ENCODE measurements at regions not wholly inside any gene's neighbourhood (a gene's known extent, or its start where the extent isn't known, plus 50 kb on each side); places are given as distances from the start of the nearest gene placed in this dataset.

DNA sequence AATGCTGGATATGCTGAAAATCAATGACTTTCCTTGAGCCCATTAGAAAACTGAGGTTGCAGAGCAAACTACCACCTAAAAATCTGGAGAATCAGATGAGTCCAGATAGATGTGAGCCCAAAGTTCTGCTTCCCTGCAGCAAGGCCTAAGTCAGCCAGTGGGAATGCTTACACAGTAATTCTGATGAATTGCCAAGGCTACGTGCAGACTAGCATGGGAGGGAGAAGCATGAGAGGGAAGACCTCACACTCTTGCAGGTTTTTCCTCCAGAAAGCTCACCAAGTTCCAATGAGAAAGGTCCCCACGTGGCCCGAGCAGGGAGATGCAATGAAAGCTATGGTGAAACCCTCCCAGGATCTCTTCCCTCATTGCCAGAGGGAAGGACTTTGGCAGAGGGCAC lies 104.8 kb upstream of the SIRPA start:
- no peak for DNase-seq (ENCODE audit: low read depth)

DNA sequence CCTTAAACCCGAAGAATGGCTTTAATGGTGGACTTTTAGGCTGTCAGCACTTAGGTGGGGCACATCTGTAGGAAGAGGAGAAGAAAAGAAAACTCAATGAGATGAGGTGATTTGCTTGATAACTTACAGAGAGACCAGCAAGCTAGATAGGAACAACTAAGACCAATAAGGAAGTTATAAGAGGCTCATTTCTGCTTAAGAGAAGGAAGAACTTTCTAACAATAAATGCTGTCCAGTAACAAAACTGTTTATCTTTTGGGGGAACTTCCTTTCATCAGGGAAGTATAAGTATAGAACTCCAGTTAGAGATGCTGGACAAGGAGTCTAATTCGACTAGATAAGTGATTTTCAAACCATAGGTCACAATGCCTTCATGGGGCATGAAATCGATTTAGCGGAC lies 107.2 kb upstream of the SIRPA start:
- no peak for DNase-seq (ENCODE audit: low read depth)

DNA sequence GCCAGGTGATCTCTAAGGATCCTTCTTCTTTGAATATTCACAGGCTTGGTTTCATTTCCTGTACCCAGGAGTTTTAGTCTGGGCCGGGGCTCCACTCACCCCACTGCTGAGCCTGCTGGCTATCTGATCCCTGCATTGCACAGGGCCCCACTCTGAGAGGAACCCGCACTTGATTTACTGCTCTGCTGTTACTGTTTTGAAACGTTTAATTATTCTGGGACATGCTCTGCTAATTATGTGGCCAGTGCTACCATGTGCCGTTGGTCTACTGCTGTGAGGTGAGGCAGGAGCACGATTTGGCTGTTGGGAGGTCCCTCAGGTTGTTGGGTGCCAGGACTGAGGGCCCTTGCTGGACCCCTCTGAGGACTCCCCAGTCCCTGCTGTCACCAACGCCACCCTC lies 108.7 kb upstream of the SIRPA start:
- no peak for DNase-seq (ENCODE audit: low read depth)

DNA sequence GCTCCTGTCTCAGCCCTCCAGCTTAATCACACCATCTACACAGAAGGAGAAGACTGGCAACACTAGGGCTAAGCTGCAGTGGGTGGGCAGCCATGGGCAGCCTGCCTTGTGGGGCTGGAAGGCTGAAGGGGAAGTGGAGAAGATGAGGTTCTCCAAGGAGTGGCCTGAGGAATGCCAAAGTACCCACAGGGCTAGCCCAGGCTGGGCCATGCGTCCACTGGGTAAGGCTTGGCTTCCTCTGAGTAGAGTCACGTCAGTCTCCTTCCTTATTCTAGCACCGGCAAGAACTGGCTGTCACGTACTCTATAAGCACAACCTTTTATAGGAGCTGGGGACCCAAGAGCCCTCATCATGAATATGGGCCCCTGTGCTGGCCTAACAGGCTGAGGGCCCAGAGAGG lies 110.6 kb upstream of the SIRPA start:
- no peak for DNase-seq (ENCODE audit: low read depth)

DNA sequence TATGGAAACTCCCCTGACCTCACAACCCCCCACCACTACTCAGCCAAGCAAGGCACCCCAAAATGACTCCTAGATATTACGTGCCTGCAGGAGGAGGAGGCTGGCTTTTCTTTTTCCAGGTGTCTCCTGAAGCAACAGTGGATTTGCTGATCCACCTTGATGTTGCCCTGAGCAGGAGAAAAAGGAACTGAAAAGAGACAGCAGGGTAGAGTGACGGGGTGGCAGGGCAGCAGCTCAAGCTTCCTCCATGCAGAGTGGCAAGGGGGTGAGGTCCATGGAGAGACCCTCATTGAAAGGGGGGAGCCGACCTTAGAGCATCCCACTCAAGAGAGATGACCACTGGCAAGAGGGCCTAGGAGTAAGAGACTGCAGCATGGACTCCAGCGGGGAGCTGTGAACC lies 112.0 kb upstream of the SIRPA start:
- DNase-seq (ENCODE audit: low read depth) = no peak

DNA sequence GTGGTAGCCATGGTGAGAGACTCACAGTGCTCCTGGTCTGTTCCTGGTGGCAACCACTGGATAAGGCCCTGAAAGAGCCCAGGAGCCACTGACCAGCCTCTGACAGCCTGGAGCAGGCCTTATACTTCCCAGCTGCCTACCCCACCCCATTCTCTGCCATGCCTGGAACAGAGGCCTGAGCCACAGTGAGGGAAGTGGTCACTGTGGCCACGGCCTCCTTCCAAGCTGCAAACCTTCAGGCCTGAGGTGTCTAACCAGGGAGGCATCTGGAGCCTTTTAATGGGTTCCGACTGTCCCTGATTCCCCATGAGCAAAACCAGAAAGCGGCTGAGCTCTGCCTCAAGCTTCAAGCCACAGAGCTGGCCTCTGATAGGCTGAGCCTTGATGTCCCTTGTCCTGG lies 113.0 kb upstream of the SIRPA start:
- DNase-seq (ENCODE audit: low read depth) = no peak

DNA sequence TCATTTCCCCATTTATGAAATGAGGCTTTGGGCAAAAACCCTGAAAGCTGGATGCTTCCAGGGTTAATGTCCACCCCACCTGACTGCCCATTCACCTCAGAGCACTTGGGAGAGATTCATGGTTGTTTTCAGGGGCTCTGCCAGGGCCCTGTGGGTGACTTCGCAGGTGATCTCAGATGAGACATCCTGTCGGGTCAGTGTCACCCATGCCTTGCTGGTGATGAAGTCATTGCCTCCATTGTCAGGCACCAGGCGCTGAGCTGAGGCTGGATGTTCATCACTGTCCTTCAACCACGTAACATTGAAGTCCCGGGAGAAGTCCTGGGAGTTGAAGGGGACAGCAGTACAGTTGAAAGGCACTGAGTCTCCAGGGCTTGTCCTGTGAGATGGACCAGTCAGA lies 115.6 kb upstream of the SIRPA start:
- no peak for DNase-seq (ENCODE audit: low read depth)

DNA sequence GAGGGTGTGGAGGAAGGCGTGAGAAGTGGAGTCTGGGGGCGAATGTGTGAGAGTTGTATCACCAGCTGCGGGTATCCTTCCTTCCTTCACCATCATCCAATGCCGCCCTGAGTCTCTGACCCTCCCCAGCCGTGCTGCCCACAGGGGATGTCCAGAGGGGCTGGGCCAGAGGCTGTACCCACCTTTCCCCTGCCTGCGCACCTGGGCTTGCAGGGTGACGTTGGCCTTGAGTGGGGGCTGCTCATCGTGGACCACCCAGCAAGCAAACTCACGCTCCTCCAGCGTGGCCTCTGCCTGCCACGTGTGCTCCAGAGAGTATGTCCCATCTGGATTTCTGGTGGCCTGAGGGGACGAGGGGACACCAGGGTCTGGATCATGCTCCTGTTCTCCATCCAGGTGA lies 116.9 kb upstream of the SIRPA start:
- no peak for DNase-seq (ENCODE audit: low read depth)

DNA sequence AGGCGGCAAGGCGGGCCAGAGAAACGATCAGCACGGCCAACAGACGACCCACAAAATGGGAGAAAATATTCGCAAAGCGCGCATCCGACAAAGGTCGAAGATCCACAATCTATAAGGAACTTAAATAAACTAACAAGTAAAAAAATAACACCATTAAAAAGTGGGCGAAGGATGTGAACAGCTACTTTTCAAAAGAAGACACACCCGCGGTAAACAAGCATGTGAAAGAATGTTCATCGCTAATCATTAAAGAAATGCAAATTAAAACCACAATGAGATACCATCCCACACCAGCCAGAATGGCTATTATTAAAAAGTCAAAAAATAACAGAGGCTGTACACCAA lies 117.8 kb upstream of the SIRPA start:
- no peak for DNase-seq (ENCODE audit: low read depth)

DNA sequence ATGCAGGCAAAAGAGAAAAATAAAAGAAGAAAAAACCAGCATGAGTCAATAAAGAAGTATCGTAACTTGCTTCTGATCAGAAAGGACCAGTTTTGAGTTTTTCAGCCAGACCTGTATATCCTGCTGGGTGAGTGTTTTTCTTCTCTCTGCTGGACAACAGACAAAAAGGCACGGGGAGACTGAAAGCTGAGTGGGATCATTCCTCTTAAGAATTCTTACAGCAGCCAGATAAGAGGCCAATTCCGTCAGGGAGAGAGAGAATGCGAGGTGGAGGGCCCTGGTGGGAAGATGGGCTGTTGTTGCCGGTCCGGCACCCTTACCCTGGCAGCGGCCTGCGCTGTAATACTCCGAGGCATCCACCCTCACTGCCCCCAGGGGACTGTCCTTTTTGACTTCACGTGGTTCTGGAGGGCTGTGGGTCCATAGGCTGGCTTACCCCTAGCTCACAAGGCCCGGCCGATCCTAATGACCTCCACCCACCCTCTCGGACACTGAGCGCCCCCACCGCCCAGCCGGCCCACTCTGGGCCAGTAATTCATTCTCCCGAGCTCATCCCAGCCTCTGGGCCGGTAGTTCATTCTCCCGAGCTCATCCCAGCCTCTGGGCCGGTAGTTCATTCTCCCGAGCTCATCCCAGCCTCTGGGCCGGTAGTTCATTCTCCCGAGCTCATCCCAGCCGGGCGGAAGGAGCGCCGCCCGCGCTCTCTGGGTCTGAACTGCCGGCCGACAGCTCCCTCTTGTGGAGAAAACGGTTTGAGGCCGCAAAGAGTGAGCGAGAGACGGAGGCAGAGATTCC lies 118.3 kb upstream of the SIRPA start:
- peak; percentile 88 for DNase-seq (ENCODE audit: low read depth)

DNA sequence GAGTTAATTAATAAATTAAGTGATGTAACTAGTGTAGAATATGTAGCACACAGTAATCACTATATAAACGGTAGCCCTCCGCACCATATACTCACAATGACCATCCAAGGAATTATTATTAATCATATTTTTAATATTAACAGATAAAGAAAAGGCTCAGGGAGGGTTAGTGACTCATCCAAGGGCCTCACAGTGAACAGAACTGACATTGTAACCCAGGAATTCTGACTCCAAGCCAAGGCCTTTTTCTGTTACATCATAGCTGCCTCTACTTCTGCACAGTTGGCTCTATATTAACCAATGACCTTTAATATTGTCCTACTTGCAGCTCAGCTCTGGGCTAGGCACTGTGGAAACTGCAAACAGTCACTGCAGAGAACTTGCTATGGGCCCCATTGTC lies 117.5 kb upstream of the SIRPG start:
- no peak for DNase-seq (ENCODE audit: low read depth)

DNA sequence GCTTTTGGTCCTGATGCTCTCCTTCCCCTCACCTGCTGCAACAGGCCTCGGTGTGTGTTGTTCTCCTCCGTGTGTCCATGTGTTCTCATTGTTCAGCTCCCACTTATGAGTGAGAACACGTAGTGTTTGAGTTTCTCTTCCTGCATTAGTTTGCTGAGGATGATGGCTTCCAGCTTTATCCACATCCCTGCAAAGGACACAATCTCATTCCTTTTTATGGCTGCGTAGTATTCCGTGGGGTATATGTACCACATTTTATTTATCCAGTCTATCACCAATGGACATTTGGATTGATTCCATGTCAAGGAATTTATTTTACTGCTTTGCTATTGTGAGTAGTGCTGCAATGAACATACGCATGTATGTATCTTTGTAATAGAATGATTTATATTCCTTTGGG lies 116.9 kb upstream of the SIRPG start:
- DNase-seq (ENCODE audit: low read depth) = no peak

DNA sequence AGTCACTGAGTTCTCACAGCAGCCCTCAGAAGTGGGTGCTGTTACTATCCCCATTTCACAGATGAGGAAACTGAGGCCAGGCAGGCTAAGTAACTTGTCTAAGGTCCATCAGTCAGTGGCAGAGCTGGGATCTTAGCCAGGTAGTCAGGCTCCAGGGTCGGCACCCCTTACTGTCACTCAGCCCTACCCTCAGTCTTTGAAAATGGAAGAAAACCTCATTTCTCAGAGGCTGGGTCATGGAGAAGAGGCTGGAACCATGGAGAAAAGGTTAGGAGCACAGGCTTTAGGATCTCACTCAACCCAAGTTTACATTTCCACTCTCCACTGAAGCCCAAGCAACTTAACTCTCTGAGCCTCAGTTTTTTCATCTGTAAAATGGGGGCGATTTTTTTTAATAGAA lies 116.2 kb upstream of the SIRPG start:
- no peak for DNase-seq (ENCODE audit: low read depth)

DNA sequence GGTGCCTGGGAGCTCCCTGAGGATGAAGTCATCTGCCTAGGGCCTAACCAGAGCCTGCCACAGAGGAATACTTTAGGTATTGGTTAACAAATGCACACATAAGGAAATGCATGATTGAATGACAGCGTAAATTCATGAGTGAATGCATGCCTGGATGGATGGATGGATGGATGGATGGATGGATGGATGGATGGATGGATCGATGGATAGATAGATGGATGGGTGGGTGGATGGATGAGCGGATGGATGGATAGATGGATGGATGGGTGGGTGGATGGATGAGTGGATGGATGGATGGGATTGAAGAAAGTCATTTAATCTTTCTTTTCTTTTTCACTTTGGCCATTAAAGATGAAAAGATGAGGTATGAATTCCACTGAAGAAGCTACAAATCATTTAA lies 111.9 kb upstream of the SIRPG start:
- no peak for DNase-seq (ENCODE audit: low read depth)

DNA sequence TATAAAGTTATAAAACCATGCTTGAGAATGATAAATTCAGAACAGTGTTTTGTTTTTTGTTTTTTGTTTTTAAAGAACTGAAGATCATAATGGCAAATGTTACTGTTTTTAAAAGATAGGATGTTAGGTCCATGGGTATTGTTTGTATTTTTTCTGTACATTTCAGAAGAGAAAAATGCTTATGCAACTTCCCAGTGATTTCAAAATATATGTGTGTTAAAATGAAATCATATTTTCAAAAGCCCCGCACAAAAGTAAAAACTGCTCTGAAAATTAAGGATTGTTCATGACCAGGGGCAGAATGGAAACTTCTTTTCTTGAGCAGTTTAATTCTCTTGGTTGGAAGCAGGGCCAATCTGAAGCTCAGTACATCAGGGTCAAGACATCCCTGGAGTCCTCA lies 109.2 kb upstream of the SIRPG start:
- DNase-seq (ENCODE audit: low read depth) = no peak

DNA sequence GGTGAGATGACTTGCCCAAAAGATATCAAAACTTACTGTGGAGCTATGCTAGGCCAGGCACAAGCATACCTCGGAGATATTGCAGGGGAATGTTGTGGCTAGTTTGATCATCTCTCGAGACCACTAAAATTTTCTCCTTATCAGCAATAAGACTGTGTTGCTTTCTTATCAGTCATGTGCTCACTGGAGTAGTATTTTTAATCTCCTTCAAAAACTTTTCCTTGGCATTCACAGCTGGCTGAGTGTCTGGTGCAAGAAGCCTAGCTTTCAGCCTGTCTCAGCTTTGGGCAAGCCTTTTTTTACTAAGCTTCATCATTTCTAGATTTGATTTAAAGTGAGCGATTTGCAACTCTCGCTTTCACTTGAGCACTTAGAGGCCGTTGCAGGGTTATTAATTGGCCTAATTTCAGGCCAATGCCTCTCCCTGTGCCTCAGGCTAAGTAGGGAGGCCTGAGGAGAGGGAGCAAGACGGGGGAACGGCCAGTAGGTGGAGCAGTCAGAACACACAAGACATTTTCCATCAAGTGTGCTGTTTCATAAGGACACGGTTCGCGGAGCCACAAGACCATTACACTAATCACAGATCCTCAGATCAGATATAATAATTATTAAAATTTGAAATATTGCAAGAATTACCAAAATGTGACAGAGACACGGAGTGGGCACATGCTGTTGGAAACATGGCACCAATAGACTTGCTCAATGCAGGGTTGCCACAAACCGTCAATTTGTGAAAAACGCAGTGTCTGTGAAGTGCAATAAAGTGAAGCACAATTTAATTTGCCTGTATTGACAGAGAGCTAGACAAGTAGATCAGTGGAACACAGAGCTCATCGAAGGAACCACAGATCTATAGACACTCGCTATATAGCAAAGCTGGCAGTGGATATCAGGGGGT lies 106.8 kb upstream of the SIRPG start:
- peak; percentile 77 for DNase-seq (ENCODE audit: low read depth)

DNA sequence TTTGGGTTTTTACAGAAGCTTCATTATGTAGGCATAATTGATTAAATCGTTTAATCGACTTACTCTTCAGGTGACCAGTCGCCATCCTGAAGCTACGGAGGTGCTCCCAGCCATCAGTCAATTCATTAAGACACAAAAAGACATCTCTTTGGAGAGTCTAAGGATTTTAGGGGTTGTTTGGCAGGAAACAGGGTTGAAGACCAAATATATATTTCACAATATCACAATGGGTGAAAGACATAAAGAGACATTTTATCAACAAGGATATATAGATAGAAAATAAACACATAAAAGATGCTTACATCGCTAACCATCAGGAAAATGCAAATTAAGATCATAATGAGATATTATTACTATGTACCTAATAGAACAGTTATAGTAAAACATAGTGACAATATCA lies 104.0 kb upstream of the SIRPG start:
- DNase-seq (ENCODE audit: low read depth) = no peak

DNA sequence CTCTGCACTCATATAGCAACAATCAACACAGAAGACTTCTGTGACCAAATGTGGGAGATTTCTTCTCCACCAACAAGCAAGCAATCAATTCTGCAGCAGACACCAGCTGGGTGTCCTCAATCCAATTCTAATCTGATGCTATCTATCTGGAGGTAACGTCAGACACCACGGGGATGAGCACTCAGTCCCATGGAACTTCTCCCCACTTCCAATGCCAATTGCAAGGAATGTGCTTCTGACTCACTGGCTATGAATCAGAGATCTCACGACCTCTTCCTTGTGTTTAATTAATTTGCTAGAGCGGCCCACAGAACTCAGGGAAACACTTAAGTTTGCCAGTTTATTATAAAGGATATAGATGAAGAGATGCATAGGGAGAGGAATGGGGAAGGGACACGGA lies 103.5 kb upstream of the SIRPG start:
- DNase-seq (ENCODE audit: low read depth) = peak; percentile 76

DNA sequence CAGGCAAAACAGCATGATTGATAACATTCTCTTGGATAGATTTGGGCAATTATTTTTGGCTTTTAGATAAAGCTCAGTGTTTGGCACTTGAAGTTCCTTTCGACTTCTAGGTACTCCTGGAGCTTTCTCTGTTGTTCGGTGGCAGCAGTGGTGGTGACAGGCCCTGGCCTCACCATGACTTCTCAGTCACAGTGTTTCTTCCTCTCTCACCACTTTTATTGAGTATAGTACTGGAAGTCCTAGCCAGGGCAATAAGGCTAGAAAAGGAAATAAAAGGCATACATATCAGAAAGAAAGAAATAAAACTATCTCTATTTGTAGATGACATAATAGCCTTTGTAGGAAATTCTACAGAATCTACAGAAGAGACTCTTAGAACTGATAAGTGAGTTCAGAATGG lies 101.2 kb upstream of the SIRPG start:
- no peak for DNase-seq (ENCODE audit: low read depth)

DNA sequence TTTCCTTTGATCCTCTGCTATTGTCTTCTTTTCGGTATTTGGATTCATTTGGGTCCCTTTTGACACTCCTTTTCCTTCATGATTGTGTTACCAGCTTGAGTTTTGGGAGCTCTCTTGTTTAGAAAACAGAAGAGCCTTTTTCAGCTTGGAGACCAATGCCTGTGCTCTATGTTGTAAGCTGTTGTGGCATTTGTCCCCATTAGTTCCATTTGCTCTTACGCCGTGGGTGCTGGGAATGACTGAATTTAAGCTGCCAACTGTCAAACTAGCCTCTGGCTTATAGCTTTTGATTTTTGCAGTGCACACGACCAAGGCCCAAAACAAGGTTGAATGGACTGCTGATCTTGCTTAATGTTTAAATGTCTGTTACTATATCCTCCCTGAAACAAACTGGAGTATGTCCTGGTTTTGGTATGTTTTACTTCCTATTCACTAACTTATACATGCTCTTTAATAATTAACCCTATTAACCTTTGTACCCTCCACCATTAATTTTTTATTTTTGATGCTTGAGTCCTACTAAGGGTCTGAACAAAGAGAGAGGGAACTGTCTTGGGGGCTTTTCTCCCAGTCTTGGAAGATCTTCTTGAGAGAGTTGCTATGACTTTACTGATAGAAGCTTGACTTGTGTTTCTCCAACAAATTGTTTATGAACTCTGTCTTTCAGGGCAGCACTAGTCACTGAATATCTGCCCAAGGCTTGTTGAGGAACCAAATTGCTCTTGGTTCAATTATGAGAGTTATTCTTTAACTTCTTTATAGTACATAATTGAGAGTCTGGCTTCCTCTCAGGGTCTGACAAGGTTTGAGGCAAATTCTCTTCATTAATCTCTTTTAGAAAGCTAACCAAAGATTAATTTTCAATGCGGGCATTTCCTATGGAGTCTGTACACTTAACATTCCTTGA lies 100.3 kb upstream of the SIRPG start:
- no peak for DNase-seq (ENCODE audit: low read depth)

DNA sequence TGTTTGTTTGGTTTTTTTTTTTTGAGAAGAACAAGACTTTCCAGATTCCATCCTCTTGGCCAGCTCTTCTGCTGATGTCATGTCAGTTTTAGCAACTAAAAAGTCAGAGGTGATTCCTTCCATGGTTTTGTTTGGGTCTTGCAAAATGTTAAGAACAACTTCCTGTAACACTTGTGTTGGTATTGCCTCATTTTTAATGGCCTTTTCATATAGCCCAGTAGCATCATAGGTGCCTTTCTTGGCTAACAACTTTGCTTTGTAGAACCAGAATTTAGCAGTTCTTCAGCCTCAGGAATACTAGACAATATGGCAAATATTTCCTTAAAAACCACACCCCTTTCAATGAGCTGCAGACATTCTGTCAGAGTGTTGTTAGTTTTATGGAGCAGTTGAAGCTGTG lies 99.5 kb upstream of the SIRPG start:
- DNase-seq (ENCODE audit: low read depth) = no peak

DNA sequence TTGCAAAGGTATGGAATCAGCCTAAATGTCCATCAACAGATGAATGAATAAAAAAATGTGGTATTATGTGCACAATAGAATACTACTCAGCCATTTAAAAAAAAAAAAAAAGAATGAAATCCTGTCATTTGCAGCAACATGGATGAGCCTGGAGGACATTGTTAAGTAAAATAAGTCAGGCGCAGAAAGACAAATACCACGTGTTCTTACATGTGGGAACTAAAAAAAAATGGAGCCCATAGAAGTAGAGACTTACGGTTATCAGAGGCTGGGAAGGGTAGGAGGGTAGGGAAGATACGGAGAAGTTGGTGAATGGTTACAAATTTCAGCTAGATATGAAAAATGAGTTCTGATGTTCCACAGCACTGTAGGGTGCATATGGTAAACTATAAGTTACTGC lies 97.2 kb upstream of the SIRPG start:
- no peak for DNase-seq (ENCODE audit: low read depth)

All from Daoy (cell line).